Upper lobe of left lung (tissue), 6 donors: ENCODE measurements at regions not wholly inside any gene's neighbourhood (a gene's known extent, or its start where the extent isn't known, plus 50 kb on each side); places are given as distances from the start of the nearest gene placed in this dataset.

ENCODE experiments used
- ATAC-seq, 2 donors: fragments of 200-7000 bp; cut with Tn5 transposase; one replicate each; pipeline ENCODE4 v1.9.1; 2022; ENCODE audit warnings: mild to moderate bottlenecking in 2 of 2, moderate library complexity in 2 of 2; ENCODE audit not compliant: low FRiP score in 2 of 2
- DNase-seq, 2 donors: peaks; one replicate each; pipeline ENCODE4 v3.0.0-alpha.2; 2019 to 2020
- H3K27ac ChIP-seq, 4 donors: fragments of 200-600 bp; sonication (generic); one replicate each; pipeline ENCODE4 v1.5.1; 2016 to 2019
- H3K27me3 ChIP-seq, 4 donors: fragments of 200-600 bp; sonication (generic); one replicate each; pipeline ENCODE4 v1.5.1; 2017 to 2019
- H3K36me3 ChIP-seq, 4 donors: fragments of 200-600 bp; sonication (generic); one replicate each; pipeline ENCODE4 v1.5.1; 2016 to 2019
- H3K4me1 ChIP-seq, 4 donors: fragments of 200-600 bp; sonication (generic); one replicate each; pipeline ENCODE4 v1.5.1; 2018 to 2019
- H3K4me3 ChIP-seq, 4 donors: fragments of 200-600 bp; sonication (generic); one replicate each; pipeline ENCODE4 v1.5.1; 2017 to 2019; ENCODE audit warnings: mild to moderate bottlenecking in 2 of 4, moderate library complexity in 1 of 4
- H3K9me3 ChIP-seq, 4 donors: fragments of 200-600 bp; sonication (generic); one replicate each; pipeline ENCODE4 v1.5.1; 2018 to 2019
- CTCF ChIP-seq, 6 experiments: fragments of 450-650 bp in 4 of 6; fragments of 200-600 bp in 2 of 6; sonication (generic) in 2 of 6; IDR thresholded peaks; one replicate each; pipeline ENCODE4 v1.5.1; 2016 to 2019; ENCODE audit warnings: antibody characterized with exemption in 6 of 6
- EP300 ChIP-seq, 4 donors: sonication (generic); formaldehyde crosslinking; IDR thresholded peaks; one replicate each; pipeline ENCODE4 v1.5.1; 2017; ENCODE audit warnings: antibody characterized with exemption in 4 of 4, control low read depth in 2 of 4
- POLR2A ChIP-seq, 4 donors: fragments of 450-650 bp; IDR thresholded peaks; one replicate each; pipeline ENCODE4 v1.5.1; 2016 to 2017; ENCODE audit warnings: antibody characterized with exemption in 4 of 4, mild to moderate bottlenecking in 2 of 4
- POLR2AphosphoS5 ChIP-seq, 2 donors: sonication (generic); formaldehyde crosslinking; IDR thresholded peaks; one replicate each; pipeline ENCODE4 v1.5.1; 2017; ENCODE audit warnings: antibody characterized with exemption in 2 of 2
- WGBS, 2 donors: methylation state at CpG; one replicate each; pipeline ENCODE4 v1.1.5; 2017 to 2018; 5-methylcytosine and 5-hydroxymethylcytosine counted together
- donor health status: DM: no; HTN: no; CAD: no; lungs with moderate emphysema.
- donor health status: DM: no; HTN: yes; CAD: no; lungs with severe emphysema.

- Histone ChIP-seq H3K4me3 (no peak overlapping the region), H3K27ac (no peak overlapping the region), H3K36me3 (no peaks in the 10 kb centered on the region), H3K27me3 (no peaks in the 10 kb centered on the region), H3K9me3 (no peaks in the 10 kb centered on the region), H3K4me1 (no peaks in the 10 kb centered on the region)
- WGBS, 2 donors = 51 to 53% methylated on average over 2 of the region's 2 CpGs
- DNase-seq (no peak), ATAC-seq (no peak)
- TF ChIP-seq EP300 (IDR thresholded peaks at IDR 0.05) (no peak), POLR2A (IDR thresholded peaks at IDR 0.05) (no peak), POLR2AphosphoS5 (IDR thresholded peaks at IDR 0.05) (no peak), CTCF (IDR thresholded peaks at IDR 0.05) (no peak)
Measured at GRCh38 chr6:101266063-101266462, 127.4 kb upstream of the GRIK2 start.

GRCh38 chr6:101268541-101268940 lies 125.0 kb upstream of the GRIK2 start:
- Histone ChIP-seq H3K9me3 (no peaks in the 10 kb centered on the region), H3K4me3 (no peak overlapping the region), H3K27me3 (no peaks in the 10 kb centered on the region), H3K4me1 (no peaks in the 10 kb centered on the region), H3K36me3 (no peaks in the 10 kb centered on the region), H3K27ac (no peak overlapping the region)
- 48 to 87% methylated on average over 1 to 2 of the region's 2 CpGs for WGBS, 2 donors
- no peak for TF ChIP-seq CTCF (IDR thresholded peaks at IDR 0.05)
- TF ChIP-seq EP300 (IDR thresholded peaks at IDR 0.05) = no peak
- TF ChIP-seq POLR2AphosphoS5 (IDR thresholded peaks at IDR 0.05) = no peak
- TF ChIP-seq POLR2A (IDR thresholded peaks at IDR 0.05) = no peak
- DNase-seq = no peak
- ATAC-seq = no peak

- Histone ChIP-seq H3K9me3 (no peaks in the 10 kb centered on the region), H3K4me3 (no peak overlapping the region), H3K27me3 (no peaks in the 10 kb centered on the region), H3K4me1 (no peaks in the 10 kb centered on the region), H3K27ac (no peak overlapping the region), H3K36me3 (no peaks in the 10 kb centered on the region)
- TF ChIP-seq EP300 (IDR thresholded peaks at IDR 0.05) (no peak), POLR2AphosphoS5 (IDR thresholded peaks at IDR 0.05) (no peak), POLR2A (IDR thresholded peaks at IDR 0.05) (no peak), CTCF (IDR thresholded peaks at IDR 0.05) (no peak)
- WGBS, 2 donors = 79 to 85% methylated on average over 5 of the region's 5 CpGs
- ATAC-seq (no peak), DNase-seq (no peak)
Measured at GRCh38 chr6:101275251-101275650, 118.3 kb upstream of the GRIK2 start.

- DNase-seq (no peak), ATAC-seq (no peak)
- H3K4me3 ChIP-seq = no peak overlapping the region
- no peaks in the 10 kb centered on the region for H3K36me3 ChIP-seq
- H3K27ac ChIP-seq = no peak overlapping the region
- H3K4me1 ChIP-seq = no peaks in the 10 kb centered on the region
- H3K9me3 ChIP-seq = no peaks in the 10 kb centered on the region
- no peaks in the 10 kb centered on the region for H3K27me3 ChIP-seq
- TF ChIP-seq CTCF (IDR thresholded peaks at IDR 0.05) = no peak
- no peak for TF ChIP-seq POLR2AphosphoS5 (IDR thresholded peaks at IDR 0.05)
- no peak for TF ChIP-seq EP300 (IDR thresholded peaks at IDR 0.05)
- no peak for TF ChIP-seq POLR2A (IDR thresholded peaks at IDR 0.05)
Measured at GRCh38 chr6:101276066-101276465, 117.4 kb upstream of the GRIK2 start.

- Histone ChIP-seq H3K9me3 (no peaks in the 10 kb centered on the region), H3K4me3 (no peak overlapping the region), H3K27me3 (no peaks in the 10 kb centered on the region), H3K36me3 (no peaks in the 10 kb centered on the region), H3K27ac (no peak overlapping the region), H3K4me1 (no peaks in the 10 kb centered on the region)
- TF ChIP-seq EP300 (IDR thresholded peaks at IDR 0.05) (no peak), POLR2AphosphoS5 (IDR thresholded peaks at IDR 0.05) (no peak), CTCF (IDR thresholded peaks at IDR 0.05) (no peak)
- ATAC-seq (no peak), DNase-seq (no peak)
Measured at GRCh38 chr6:101279410-101279809, 114.1 kb upstream of the GRIK2 start.
